Neural crest cell (in vitro differentiated cells): ENCODE measurements at regions not wholly inside any gene's neighbourhood (a gene's known extent, or its start where the extent isn't known, plus 50 kb on each side); places are given as distances from the start of the nearest gene placed in this dataset.

Experiments used
- DNase-seq: peaks from one replicate; pipeline ENCODE4 v3.0.0; 2021; ENCODE audit warnings: low read depth, mixed read lengths, low spot score
- H3K27ac Mint-ChIP-seq: one replicate; pipeline ENCODE4 v1.8.0; 2021; ENCODE audit warnings: mild to moderate bottlenecking, mixed read lengths; ENCODE audit not compliant: unreplicated experiment
- H3K27me3 Mint-ChIP-seq: 2 replicates; pipeline ENCODE4 v1.8.0; 2021; ENCODE audit warnings: low read depth, mild to moderate bottlenecking, mixed read lengths
- H3K36me3 Mint-ChIP-seq: 2 replicates; pipeline ENCODE4 v1.8.0; 2021; ENCODE audit warnings: low read depth, mild to moderate bottlenecking, mixed read lengths
- H3K4me1 Mint-ChIP-seq: 2 replicates; pipeline ENCODE4 v1.8.0; 2021; ENCODE audit warnings: mixed read lengths
- H3K4me3 Mint-ChIP-seq: one replicate; pipeline ENCODE4 v1.8.0; 2021; ENCODE audit warnings: mild to moderate bottlenecking, mixed read lengths
- H3K9me3 Mint-ChIP-seq: 2 replicates; pipeline ENCODE4 v1.8.0; 2021; ENCODE audit warnings: mixed read lengths
- CTCF ChIP-seq: fragments of 200-600 bp; sonication (generic); conservative IDR thresholded peaks from 2 replicates; pipeline ENCODE4 v1.5.0; 2021; ENCODE audit warnings: antibody characterized with exemption, mild to moderate bottlenecking

- no peak for TF ChIP-seq CTCF
- H3K4me1 Mint-ChIP-seq, result peaks cover 28% of the 10 kb centered on the region
- H3K27me3 Mint-ChIP-seq, result peaks cover 5% of the 10 kb centered on the region
- no peak for DNase-seq
- no peak overlapping the region for H3K27ac Mint-ChIP-seq
- no peak overlapping the region for H3K4me3 Mint-ChIP-seq
- H3K36me3 Mint-ChIP-seq, result no peaks in the 10 kb centered on the region
- peaks cover 3% of the 10 kb centered on the region for H3K9me3 Mint-ChIP-seq
Observed at GRCh38 chr12:126457776-126458175, 1392.5 kb downstream of the AACS start.

GRCh38 chr12:126464153-126464552 is 1398.9 kb downstream of the AACS start:
- Mint-ChIP-seq H3K4me3 (no peak overlapping the region), H3K27ac (no peak overlapping the region), H3K4me1 (peaks cover 13% of the 10 kb centered on the region), H3K9me3 (peaks cover 3% of the 10 kb centered on the region), H3K36me3 (no peaks in the 10 kb centered on the region), H3K27me3 (peaks cover 5% of the 10 kb centered on the region)
- DNase-seq, result no peak
- TF ChIP-seq CTCF, result no peak

DNA sequence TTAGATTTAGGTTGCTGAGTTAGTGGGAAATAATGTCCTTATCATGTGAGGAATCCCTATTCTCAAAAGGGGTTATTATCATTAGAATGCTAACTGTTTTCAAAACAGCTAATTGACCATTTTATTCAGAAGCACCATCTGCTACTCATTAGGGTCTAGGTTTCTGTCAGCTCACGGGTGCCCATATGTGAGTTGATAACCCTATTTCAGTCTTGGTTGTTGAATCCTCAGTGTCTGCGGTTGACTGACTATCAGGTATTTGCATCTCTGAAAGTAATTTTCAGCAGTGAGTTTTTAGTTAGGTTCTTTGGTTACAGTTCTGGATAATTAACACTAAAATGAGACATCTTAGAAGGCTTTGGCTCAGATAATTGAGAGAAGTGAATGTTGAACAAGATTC is 1404.0 kb downstream of the AACS start:
- H3K4me1 Mint-ChIP-seq, result no peaks in the 10 kb centered on the region
- H3K9me3 Mint-ChIP-seq, result peaks cover 9% of the 10 kb centered on the region
- TF ChIP-seq CTCF, result no peak
- no peak overlapping the region for H3K4me3 Mint-ChIP-seq
- DNase-seq, result no peak
- H3K27me3 Mint-ChIP-seq, result no peaks in the 10 kb centered on the region
- no peak overlapping the region for H3K27ac Mint-ChIP-seq
- peaks cover 4% of the 10 kb centered on the region for H3K36me3 Mint-ChIP-seq

DNA sequence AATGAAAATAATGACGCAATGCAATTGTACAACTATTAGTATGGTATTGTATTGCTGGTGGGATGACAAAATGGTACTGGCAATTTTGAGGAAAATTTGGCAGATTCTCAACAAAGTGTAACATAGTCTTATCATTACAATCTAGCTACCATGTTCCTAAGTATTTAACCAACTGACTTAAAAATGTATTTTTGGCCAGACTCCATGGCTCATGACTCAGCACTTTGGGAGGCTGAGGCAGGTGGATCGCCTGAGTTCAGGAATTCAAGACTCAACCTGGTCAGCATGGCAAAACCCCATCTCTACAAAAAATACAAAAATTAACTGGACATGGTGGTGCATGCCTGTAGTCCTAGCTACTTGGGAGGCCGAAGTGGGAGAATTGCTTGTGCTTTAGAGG is 1409.5 kb downstream of the AACS start:
- H3K4me3 Mint-ChIP-seq, result no peak overlapping the region
- peaks cover 4% of the 10 kb centered on the region for H3K36me3 Mint-ChIP-seq
- TF ChIP-seq CTCF, result no peak
- H3K27ac Mint-ChIP-seq, result no peak overlapping the region
- no peaks in the 10 kb centered on the region for H3K27me3 Mint-ChIP-seq
- DNase-seq, result no peak
- H3K9me3 Mint-ChIP-seq, result peaks cover 14% of the 10 kb centered on the region
- H3K4me1 Mint-ChIP-seq, result no peaks in the 10 kb centered on the region

GRCh38 chr12:126480451-126480850 is 1415.2 kb downstream of the AACS start:
- Mint-ChIP-seq H3K36me3 (no peaks in the 10 kb centered on the region), H3K4me1 (peaks cover 7% of the 10 kb centered on the region), H3K27ac (no peak overlapping the region)

More at GRCh38 chr12:126480451-126480850, 1415.2 kb downstream of the AACS start:
- Mint-ChIP-seq H3K27me3 (no peaks in the 10 kb centered on the region), H3K4me3 (no peak overlapping the region), H3K9me3 (peaks cover 1% of the 10 kb centered on the region)
- no peak for DNase-seq
- TF ChIP-seq CTCF, result no peak
